GM21423 (cell line): ENCODE measurements at regions not wholly inside any gene's neighbourhood (a gene's known extent, or its start where the extent isn't known, plus 50 kb on each side); places are given as distances from the start of the nearest gene placed in this dataset.

Experiments
- ATAC-seq: cut with Tn5 transposase; IDR thresholded peaks from one replicate; pipeline ENCODE4 v1.9.1; 2021; ENCODE audit warnings: mild to moderate bottlenecking, moderate library complexity; ENCODE audit not compliant: unreplicated experiment

DNA sequence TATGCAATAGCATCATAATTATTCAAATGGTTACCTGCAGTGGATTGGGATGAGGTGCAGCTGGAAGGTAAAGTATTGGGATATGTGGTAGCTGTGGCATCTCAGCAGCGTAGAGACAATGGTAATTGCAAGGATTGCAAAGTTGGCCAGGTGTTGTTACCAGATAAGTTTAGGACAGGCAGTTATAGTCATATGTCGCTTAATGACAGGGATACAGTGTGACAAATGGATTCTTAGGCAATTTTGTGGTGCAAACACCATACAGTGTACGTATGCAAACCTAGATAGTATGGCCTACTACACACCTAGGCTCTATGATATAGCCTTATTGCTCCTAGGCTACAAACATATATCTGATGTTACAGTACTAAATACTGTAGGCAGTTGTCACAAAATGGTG, 163.5 kb upstream of the LYZL2 start:
- no peak for ATAC-seq

- ATAC-seq = no peak
Measured at GRCh38 chr10:30792025-30792424, 162.5 kb upstream of the LYZL2 start.

GRCh38 chr10:30791197-30791611, 161.7 kb upstream of the LYZL2 start:
- no peak for ATAC-seq

DNA sequence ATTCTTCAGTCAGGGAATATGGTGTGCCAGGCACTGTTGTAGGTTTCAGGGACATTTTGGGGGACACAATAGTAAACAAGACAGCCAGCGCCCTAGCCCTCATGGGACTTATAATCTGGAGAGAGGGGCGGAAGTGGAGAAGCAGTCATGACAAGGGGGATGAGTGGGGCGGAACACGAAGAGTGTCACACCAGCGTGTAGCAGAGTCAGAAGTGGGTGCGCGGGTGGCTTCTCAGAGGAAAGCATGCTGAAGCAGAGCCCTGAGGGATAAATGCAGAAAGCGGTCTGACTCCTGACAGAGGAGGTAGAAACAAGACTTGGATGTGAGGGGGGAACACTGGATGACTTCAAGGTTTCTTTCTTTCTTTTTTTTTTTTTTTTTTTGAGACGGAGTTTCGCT, 160.3 kb upstream of the LYZL2 start:
- ATAC-seq = no peak

GRCh38 chr10:30788307-30788706, 158.8 kb upstream of the LYZL2 start:
- ATAC-seq = no peak

DNA sequence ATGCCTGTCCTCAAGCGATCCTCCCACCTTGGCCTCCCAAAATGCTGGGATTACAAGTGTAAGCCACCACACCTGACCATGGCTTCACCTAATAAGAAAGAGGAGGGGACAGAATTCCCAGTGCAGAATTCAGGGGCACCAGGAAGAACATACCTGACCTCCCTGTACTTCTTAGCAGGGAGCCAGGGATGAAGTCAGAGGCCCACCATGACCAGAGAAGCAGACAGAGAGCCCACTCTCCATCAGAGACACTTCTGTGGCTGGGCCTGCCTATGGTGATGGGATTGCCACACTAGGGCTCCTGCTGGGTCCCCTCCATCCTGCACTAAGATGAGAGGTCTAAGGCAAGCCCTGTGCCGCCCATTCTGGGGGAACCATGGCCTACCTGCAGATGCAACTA, 157.4 kb upstream of the LYZL2 start:
- ATAC-seq = no peak

- no peak for ATAC-seq
Measured at GRCh38 chr10:30786131-30786530, 156.6 kb upstream of the LYZL2 start.

GRCh38 chr10:30784897-30785605, 155.5 kb upstream of the LYZL2 start:
- ATAC-seq = no peak

DNA sequence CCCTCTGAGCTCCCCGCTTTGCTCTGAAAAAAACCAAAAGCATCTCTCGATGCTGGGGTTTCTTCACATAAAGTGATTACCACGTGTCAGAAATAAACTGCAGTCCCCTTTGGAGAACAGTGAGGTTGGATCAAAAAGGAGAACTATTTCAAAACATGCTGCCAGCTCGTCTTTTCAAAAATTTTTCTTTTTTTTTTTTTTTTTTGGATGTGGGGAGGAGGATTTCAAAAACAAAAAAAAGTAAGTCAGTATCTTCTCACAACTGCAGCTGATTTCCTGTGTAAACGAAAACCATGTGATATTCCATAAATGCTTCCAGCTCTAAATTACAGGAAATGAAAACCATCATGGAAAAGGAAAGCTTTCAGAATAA, 155.0 kb upstream of the LYZL2 start:
- no peak for ATAC-seq

DNA sequence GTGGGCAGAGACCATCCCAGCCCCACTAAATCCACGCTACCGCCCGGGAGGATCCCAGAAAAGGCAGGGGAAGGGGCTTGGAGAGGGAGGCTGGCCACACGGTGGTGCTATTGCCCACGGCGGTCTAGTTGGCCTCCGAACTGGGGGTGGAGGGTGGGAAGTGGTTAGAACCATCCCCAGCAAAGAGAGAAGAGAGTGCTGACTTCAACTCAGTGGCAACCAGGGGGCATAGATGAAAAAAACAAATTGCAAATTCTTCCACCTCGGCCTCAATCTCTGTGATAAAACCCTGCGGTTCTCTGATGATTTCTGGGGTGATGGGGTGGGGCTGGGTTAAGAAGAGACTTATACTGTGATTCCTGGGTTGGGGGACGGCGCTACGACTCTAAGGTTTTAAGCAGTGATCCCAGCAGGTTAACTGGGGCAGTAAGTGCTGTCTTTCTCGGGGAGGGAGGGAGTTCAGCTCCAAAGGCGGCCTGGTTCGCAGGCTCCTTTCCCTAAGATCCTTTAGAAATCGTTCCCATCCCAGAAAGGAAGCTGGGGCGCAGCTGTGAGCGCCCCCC, 154.5 kb upstream of the LYZL2 start:
- ATAC-seq = peak; percentile 42

DNA sequence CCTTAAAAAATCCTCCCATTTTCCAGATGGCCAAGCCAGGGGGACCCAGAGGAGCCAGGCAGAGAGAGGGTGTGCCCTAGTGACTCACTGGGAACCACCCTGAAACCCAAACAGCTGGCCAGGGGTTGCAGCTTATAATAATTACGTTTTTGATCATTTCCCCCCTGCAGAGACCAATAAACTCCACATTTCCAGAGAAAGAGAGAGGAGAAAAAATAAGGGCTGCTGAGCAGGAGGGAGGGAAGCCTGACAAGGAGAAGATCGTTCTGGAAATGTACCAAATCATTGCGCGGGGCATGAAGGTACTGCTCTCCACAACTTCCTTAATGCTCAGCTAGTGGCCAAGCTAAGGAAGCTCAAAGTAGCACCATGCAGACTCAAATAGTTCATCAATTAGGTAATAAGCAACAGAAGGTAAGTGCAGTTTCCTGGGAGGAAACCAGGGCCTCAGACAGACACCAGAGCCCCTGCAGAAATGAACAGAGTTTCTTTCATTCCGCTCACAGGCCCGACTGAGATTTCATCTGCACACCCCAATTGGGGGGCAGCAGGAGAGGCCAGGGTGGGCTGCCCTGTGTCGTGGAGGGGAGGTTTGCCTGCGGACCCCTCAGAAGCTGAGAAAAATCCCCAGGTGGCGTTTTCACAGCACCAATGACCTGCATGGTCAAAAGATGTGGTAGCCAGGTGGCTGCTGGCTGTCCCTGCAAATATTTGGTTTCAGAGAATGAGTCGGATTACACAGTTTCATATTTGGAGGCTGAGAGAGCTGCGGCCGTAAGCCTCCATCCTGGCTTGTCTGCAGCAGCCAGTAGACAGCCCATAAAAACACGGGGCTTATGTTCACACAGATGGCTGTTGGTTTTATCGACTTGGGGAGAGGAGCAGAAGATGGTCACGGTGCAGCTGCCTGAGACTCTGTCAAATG, 153.2 kb upstream of the LYZL2 start:
- ATAC-seq = peak; percentile 60

- no peak for ATAC-seq
Measured at GRCh38 chr10:30782157-30782536, 152.6 kb upstream of the LYZL2 start.

- ATAC-seq = no peak
Measured at GRCh38 chr10:30781670-30782121, 152.1 kb upstream of the LYZL2 start.

DNA sequence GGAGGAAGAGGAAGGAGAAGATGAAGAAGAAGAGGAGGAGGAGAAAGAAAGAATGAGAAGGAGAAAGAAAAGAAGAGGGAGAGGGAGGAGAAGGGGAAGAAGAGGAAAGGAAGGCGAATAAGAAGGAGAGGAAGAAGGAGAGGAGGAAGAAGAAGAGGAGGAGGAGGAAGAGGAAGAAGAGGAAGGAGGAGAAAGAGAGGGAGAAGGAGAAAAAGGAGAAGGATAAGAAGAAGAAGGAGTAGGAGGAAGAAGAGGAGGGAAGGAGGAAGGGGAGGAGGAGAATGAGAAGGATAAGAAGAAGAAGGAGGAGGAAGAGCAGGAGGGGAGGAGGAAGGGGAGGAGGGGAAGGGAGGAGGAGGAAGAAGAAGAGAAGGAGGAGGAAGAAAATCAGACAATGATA, 149.2 kb upstream of the LYZL2 start:
- ATAC-seq = no peak

GRCh38 chr10:30775779-30776591, 146.4 kb upstream of the LYZL2 start:
- no peak for ATAC-seq

- no peak for ATAC-seq
Measured at GRCh38 chr10:30774261-30774660, 144.7 kb upstream of the LYZL2 start.

GRCh38 chr10:30773501-30773900, 143.9 kb upstream of the LYZL2 start:
- no peak for ATAC-seq

DNA sequence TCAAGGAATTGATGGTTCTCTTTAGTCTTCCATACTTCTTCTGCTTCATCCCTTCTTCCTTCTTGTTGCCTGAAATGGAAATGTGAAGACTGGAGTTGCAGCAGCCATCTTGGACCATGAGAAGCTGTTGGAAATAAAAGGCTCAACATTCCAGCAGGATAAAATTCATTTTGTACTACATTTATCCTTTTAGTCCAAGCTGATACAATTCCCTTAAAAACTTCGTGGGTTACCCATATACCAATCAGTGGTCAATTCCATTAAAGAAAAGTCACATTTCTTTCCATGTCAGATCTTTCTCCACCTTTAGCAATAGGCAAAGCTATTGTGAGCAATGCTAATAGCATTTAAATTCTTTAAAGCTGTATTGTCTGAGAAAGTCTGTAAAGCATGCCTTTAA, 141.3 kb upstream of the LYZL2 start:
- no peak for ATAC-seq

- no peak for ATAC-seq
Measured at GRCh38 chr10:30770229-30770628, 140.7 kb upstream of the LYZL2 start.

- no peak for ATAC-seq
Measured at GRCh38 chr10:30769361-30769760, 139.8 kb upstream of the LYZL2 start.

DNA sequence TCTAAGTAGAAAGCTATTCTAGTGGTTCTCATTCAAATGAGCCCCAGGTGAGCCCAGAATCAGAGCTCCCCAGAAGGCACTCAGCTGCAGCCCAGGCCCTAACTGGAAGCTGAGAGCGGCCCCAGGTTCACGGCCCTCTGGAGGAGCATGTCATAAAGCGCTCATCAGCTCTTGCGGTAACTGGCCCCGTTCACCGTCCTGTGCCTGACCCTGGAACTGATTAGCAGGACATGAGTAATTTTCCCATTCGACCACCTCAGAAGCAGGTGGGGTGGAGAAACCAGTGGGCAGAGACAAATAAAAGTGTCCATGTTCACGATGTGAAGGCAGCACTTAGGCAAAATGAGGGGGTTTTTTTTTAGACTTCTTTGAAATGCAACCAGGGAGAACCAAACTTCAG, 136.1 kb upstream of the LYZL2 start:
- ATAC-seq = no peak
